WTC11 (cell line): ENCODE measurements at regions not wholly inside any gene's neighbourhood (a gene's known extent, or its start where the extent isn't known, plus 50 kb on each side); places are given as distances from the start of the nearest gene placed in this dataset.

Source experiments
- ATAC-seq: fragments of 200-7000 bp; cut with Tn5 transposase; 2 replicates; pipeline ENCODE4 v1.10.0; 2021; ENCODE audit warnings: mild to moderate bottlenecking, moderate library complexity
- CTCF ChIA-PET: fragments of 300-600 bp; sonication (Branson Sonifier 250); formaldehyde crosslinking; loops from one replicate; lab custom pipeline; 2021; ENCODE audit warnings: antibody characterized with exemption; lab: Charles Lee
- POLR2A ChIA-PET: fragments of 350-600 bp; sonication (Branson Sonifier 250); formaldehyde crosslinking; loops from one replicate; lab custom pipeline; 2021; ENCODE audit warnings: antibody characterized with exemption; lab: Charles Lee
- DNase-seq: peaks from one replicate; pipeline ENCODE4 v3.0.0; 2021; ENCODE audit warnings: low spot score
- H3K27ac Mint-ChIP-seq: 2 replicates; pipeline ENCODE4 v1.8.0; 2021; ENCODE audit warnings: mixed read lengths
- H3K27me3 Mint-ChIP-seq: 2 replicates; pipeline ENCODE4 v1.8.0; 2021; ENCODE audit warnings: low read depth, mild to moderate bottlenecking, moderate library complexity, mixed read lengths
- H3K36me3 Mint-ChIP-seq: 2 replicates; pipeline ENCODE4 v1.8.0; 2021; ENCODE audit warnings: mixed read lengths
- H3K4me1 Mint-ChIP-seq: 2 replicates; pipeline ENCODE4 v1.8.0; 2022; ENCODE audit warnings: mixed read lengths
- H3K4me3 Mint-ChIP-seq: 2 replicates; pipeline ENCODE4 v1.8.0; 2021; ENCODE audit warnings: mild to moderate bottlenecking, moderate library complexity, mixed read lengths
- H3K9me3 Mint-ChIP-seq: 2 replicates; pipeline ENCODE4 v1.8.0; 2021; ENCODE audit warnings: mixed read lengths
- ELF4 ChIP-seq: sonication (generic); formaldehyde crosslinking; IDR thresholded peaks from 2 replicates; pipeline ENCODE4 v1.8.1; 2022; ENCODE audit warnings: low read depth, mild to moderate bottlenecking, moderate library complexity, missing genetic modification reagents
- FOXP1 ChIP-seq: sonication (generic); formaldehyde crosslinking; IDR thresholded peaks from 2 replicates; pipeline ENCODE4 v1.8.0; 2022; ENCODE audit warnings: missing genetic modification reagents, mild to moderate bottlenecking, moderate library complexity, borderline replicate concordance
- GABPB1 ChIP-seq: sonication (generic); formaldehyde crosslinking; IDR thresholded peaks from 2 replicates; pipeline ENCODE4 v1.8.1; 2023; ENCODE audit warnings: mild to moderate bottlenecking, missing genetic modification reagents
- KAT7 ChIP-seq: sonication (generic); formaldehyde crosslinking; IDR thresholded peaks from 2 replicates; pipeline ENCODE4 v1.8.1; 2023; ENCODE audit warnings: missing genetic modification reagents, mild to moderate bottlenecking, borderline replicate concordance
- NFE2L1 ChIP-seq: sonication (generic); formaldehyde crosslinking; IDR thresholded peaks from 2 replicates; pipeline ENCODE4 v1.8.1; 2023; ENCODE audit warnings: missing genetic modification reagents
- PRRX2 ChIP-seq: fragments of 250-450 bp; sonication (Bioruptor Pico); IDR thresholded peaks from 2 replicates; pipeline ENCODE4 v1.8.0; 2021; ENCODE audit warnings: mild to moderate bottlenecking
- SMAD3 ChIP-seq: sonication (generic); formaldehyde crosslinking; IDR thresholded peaks from 2 replicates; pipeline ENCODE4 v1.8.0; 2022; ENCODE audit warnings: missing genetic modification reagents, mild to moderate bottlenecking, borderline replicate concordance
- SP1 ChIP-seq: sonication (generic); formaldehyde crosslinking; conservative IDR thresholded peaks from 2 replicates; pipeline ENCODE4 v1.8.1; 2022; ENCODE audit warnings: missing genetic modification reagents
- ZBTB21 ChIP-seq: sonication (generic); formaldehyde crosslinking; IDR thresholded peaks from 2 replicates; pipeline ENCODE4 v1.8.1; 2023; ENCODE audit warnings: mild to moderate bottlenecking, missing genetic modification reagents, borderline replicate concordance
- ZNF121 ChIP-seq: sonication (generic); formaldehyde crosslinking; IDR thresholded peaks from 2 replicates; pipeline ENCODE4 v1.8.0; 2023; ENCODE audit warnings: missing genetic modification reagents
- ZNF219 ChIP-seq: sonication (generic); formaldehyde crosslinking; IDR thresholded peaks from 2 replicates; pipeline ENCODE4 v1.8.0; 2023; ENCODE audit warnings: missing genetic modification reagents, mild to moderate bottlenecking, borderline replicate concordance
- ZNF396 ChIP-seq: fragments of 250-450 bp; sonication (Bioruptor Pico); IDR thresholded peaks from 2 replicates; pipeline ENCODE4 v1.8.0; 2021; ENCODE audit warnings: mild to moderate bottlenecking, moderate library complexity, borderline replicate concordance
- TF ChIP-seq, protein P1 (sequence below): sonication (generic); formaldehyde crosslinking; IDR thresholded peaks from 2 replicates; pipeline ENCODE4 v1.8.0; 2022; ENCODE audit warnings: missing genetic modification reagents
- TF ChIP-seq, protein P2 (sequence below): sonication (generic); formaldehyde crosslinking; IDR thresholded peaks from 2 replicates; pipeline ENCODE4 v1.8.0; 2023; ENCODE audit warnings: mild to moderate bottlenecking, missing genetic modification reagents
- TF ChIP-seq, protein P3 (sequence below): fragments of 250-450 bp; sonication (Bioruptor Pico); IDR thresholded peaks from 2 replicates; pipeline ENCODE4 v1.9.0; 2021; ENCODE audit warnings: mild to moderate bottlenecking
- TF ChIP-seq, protein P4 (sequence below): sonication (generic); formaldehyde crosslinking; IDR thresholded peaks from 2 replicates; pipeline ENCODE4 v1.8.0; 2022; ENCODE audit warnings: mild to moderate bottlenecking, missing genetic modification reagents
- TF ChIP-seq, protein P5 (sequence below): sonication (generic); formaldehyde crosslinking; IDR thresholded peaks from 2 replicates; pipeline ENCODE4 v1.8.0; 2023; ENCODE audit warnings: missing genetic modification reagents
- TF ChIP-seq, protein P6 (sequence below): sonication (generic); formaldehyde crosslinking; IDR thresholded peaks from 2 replicates; pipeline ENCODE4 v1.8.0; 2022; ENCODE audit warnings: mild to moderate bottlenecking, missing genetic modification reagents

- TF ChIP-seq, protein P1, sequence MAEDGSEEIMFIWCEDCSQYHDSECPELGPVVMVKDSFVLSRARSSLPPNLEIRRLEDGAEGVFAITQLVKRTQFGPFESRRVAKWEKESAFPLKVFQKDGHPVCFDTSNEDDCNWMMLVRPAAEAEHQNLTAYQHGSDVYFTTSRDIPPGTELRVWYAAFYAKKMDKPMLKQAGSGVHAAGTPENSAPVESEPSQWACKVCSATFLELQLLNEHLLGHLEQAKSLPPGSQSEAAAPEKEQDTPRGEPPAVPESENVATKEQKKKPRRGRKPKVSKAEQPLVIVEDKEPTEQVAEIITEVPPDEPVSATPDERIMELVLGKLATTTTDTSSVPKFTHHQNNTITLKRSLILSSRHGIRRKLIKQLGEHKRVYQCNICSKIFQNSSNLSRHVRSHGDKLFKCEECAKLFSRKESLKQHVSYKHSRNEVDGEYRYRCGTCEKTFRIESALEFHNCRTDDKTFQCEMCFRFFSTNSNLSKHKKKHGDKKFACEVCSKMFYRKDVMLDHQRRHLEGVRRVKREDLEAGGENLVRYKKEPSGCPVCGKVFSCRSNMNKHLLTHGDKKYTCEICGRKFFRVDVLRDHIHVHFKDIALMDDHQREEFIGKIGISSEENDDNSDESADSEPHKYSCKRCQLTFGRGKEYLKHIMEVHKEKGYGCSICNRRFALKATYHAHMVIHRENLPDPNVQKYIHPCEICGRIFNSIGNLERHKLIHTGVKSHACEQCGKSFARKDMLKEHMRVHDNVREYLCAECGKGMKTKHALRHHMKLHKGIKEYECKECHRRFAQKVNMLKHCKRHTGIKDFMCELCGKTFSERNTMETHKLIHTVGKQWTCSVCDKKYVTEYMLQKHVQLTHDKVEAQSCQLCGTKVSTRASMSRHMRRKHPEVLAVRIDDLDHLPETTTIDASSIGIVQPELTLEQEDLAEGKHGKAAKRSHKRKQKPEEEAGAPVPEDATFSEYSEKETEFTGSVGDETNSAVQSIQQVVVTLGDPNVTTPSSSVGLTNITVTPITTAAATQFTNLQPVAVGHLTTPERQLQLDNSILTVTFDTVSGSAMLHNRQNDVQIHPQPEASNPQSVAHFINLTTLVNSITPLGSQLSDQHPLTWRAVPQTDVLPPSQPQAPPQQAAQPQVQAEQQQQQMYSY (CRISPR knock-in tag) = no peak
- TF ChIP-seq KAT7 (CRISPR knock-in tag) (no peak), ZBTB21 (CRISPR knock-in tag) (no peak), SMAD3 (CRISPR knock-in tag) (no peak), FOXP1 (CRISPR knock-in tag) (no peak), GABPB1 (CRISPR knock-in tag) (no peak), NFE2L1 (CRISPR knock-in tag) (no peak)
Observed at GRCh38 chr2:18648161-18648560, 58.8 kb upstream of the NT5C1B start (continued).

GRCh38 chr2:18647731-18648130, 58.4 kb upstream of the NT5C1B start:
- peaks cover 3% of the 10 kb centered on the region; the same call in 1 of the 2 replicates for H3K9me3 Mint-ChIP-seq
- DNase-seq (no peak), ATAC-seq (no peak)
- no peaks in the 10 kb centered on the region for H3K27me3 Mint-ChIP-seq
- H3K4me3 Mint-ChIP-seq = no peak overlapping the region
- TF ChIP-seq ELF4 (CRISPR knock-in tag) = no peak
- TF ChIP-seq, protein P2, sequence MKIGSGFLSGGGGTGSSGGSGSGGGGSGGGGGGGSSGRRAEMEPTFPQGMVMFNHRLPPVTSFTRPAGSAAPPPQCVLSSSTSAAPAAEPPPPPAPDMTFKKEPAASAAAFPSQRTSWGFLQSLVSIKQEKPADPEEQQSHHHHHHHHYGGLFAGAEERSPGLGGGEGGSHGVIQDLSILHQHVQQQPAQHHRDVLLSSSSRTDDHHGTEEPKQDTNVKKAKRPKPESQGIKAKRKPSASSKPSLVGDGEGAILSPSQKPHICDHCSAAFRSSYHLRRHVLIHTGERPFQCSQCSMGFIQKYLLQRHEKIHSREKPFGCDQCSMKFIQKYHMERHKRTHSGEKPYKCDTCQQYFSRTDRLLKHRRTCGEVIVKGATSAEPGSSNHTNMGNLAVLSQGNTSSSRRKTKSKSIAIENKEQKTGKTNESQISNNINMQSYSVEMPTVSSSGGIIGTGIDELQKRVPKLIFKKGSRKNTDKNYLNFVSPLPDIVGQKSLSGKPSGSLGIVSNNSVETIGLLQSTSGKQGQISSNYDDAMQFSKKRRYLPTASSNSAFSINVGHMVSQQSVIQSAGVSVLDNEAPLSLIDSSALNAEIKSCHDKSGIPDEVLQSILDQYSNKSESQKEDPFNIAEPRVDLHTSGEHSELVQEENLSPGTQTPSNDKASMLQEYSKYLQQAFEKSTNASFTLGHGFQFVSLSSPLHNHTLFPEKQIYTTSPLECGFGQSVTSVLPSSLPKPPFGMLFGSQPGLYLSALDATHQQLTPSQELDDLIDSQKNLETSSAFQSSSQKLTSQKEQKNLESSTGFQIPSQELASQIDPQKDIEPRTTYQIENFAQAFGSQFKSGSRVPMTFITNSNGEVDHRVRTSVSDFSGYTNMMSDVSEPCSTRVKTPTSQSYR (CRISPR knock-in tag) = no peak
- TF ChIP-seq, protein P3, sequence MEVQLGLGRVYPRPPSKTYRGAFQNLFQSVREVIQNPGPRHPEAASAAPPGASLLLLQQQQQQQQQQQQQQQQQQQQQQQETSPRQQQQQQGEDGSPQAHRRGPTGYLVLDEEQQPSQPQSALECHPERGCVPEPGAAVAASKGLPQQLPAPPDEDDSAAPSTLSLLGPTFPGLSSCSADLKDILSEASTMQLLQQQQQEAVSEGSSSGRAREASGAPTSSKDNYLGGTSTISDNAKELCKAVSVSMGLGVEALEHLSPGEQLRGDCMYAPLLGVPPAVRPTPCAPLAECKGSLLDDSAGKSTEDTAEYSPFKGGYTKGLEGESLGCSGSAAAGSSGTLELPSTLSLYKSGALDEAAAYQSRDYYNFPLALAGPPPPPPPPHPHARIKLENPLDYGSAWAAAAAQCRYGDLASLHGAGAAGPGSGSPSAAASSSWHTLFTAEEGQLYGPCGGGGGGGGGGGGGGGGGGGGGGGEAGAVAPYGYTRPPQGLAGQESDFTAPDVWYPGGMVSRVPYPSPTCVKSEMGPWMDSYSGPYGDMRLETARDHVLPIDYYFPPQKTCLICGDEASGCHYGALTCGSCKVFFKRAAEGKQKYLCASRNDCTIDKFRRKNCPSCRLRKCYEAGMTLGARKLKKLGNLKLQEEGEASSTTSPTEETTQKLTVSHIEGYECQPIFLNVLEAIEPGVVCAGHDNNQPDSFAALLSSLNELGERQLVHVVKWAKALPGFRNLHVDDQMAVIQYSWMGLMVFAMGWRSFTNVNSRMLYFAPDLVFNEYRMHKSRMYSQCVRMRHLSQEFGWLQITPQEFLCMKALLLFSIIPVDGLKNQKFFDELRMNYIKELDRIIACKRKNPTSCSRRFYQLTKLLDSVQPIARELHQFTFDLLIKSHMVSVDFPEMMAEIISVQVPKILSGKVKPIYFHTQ (CRISPR knock-in tag) = no peak
- no peak for TF ChIP-seq ZNF219
- no peak for TF ChIP-seq ZBTB21 (CRISPR knock-in tag)
- TF ChIP-seq, protein P4, sequence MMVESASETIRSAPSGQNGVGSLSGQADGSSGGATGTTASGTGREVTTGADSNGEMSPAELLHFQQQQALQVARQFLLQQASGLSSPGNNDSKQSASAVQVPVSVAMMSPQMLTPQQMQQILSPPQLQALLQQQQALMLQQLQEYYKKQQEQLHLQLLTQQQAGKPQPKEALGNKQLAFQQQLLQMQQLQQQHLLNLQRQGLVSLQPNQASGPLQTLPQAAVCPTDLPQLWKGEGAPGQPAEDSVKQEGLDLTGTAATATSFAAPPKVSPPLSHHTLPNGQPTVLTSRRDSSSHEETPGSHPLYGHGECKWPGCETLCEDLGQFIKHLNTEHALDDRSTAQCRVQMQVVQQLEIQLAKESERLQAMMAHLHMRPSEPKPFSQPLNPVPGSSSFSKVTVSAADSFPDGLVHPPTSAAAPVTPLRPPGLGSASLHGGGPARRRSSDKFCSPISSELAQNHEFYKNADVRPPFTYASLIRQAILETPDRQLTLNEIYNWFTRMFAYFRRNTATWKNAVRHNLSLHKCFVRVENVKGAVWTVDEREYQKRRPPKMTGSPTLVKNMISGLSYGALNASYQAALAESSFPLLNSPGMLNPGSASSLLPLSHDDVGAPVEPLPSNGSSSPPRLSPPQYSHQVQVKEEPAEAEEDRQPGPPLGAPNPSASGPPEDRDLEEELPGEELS (CRISPR knock-in tag) = no peak
- no peak for TF ChIP-seq SP1 (CRISPR knock-in tag)
- no peak for TF ChIP-seq NFE2L1 (CRISPR knock-in tag)
- no peak for TF ChIP-seq PRRX2 (CRISPR knock-in tag)
- no peak for TF ChIP-seq ZNF121 (CRISPR knock-in tag)
- TF ChIP-seq, protein P5, sequence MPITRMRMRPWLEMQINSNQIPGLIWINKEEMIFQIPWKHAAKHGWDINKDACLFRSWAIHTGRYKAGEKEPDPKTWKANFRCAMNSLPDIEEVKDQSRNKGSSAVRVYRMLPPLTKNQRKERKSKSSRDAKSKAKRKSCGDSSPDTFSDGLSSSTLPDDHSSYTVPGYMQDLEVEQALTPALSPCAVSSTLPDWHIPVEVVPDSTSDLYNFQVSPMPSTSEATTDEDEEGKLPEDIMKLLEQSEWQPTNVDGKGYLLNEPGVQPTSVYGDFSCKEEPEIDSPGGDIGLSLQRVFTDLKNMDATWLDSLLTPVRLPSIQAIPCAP (CRISPR knock-in tag) = no peak
- no peak for TF ChIP-seq ZNF396 (CRISPR knock-in tag)
- TF ChIP-seq, protein P6, sequence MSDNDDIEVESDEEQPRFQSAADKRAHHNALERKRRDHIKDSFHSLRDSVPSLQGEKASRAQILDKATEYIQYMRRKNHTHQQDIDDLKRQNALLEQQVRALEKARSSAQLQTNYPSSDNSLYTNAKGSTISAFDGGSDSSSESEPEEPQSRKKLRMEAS (CRISPR knock-in tag) = no peak
- no peaks in the 10 kb centered on the region for H3K36me3 Mint-ChIP-seq
- peaks cover 21% of the 10 kb centered on the region for H3K4me1 Mint-ChIP-seq
- CTCF ChIA-PET = no interaction called here
- H3K27ac Mint-ChIP-seq = no peak overlapping the region
- POLR2A ChIA-PET = no interaction called here
